ENCODE measurements at regions not wholly inside any gene's neighbourhood (a gene's known extent, or its start where the extent isn't known, plus 50 kb on each side); places are given as distances from the start of the nearest gene placed in this dataset.

DNA sequence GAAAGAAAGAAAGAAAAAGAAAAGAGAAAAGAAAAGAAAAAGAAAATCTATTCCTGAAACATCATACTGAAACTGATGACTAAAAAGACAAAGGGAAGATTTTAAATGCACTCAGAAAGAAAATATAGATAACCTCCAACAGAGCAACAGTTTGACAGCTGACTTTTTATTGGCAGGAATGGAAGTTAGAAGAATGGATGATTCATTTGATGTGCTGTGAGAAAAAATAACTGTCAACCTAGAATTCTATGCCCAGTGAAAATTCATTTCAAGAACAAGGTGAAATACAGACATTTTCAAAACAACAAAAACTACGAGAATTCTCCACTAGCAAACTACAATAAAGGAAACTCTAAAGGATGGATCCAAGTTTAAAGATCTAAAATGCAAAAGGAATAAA is 50.5 kb upstream of the HSPA12A start:
- Mint-ChIP-seq H3K36me3 (ENCODE audit: unreplicated experiment) (peaks cover 4% of the 10 kb centered on the region), H3K27ac (ENCODE audit: unreplicated experiment) (no peak overlapping the region), H3K27me3 (ENCODE audit: unreplicated experiment) (peaks cover 3% of the 10 kb centered on the region), H3K4me3 (ENCODE audit: unreplicated experiment) (no peak overlapping the region), H3K9me3 (ENCODE audit: unreplicated experiment) (no peaks in the 10 kb centered on the region), H3K4me1 (ENCODE audit: low read depth, unreplicated experiment) (peaks cover 6% of the 10 kb centered on the region)
- TF ChIP-seq, protein P1, sequence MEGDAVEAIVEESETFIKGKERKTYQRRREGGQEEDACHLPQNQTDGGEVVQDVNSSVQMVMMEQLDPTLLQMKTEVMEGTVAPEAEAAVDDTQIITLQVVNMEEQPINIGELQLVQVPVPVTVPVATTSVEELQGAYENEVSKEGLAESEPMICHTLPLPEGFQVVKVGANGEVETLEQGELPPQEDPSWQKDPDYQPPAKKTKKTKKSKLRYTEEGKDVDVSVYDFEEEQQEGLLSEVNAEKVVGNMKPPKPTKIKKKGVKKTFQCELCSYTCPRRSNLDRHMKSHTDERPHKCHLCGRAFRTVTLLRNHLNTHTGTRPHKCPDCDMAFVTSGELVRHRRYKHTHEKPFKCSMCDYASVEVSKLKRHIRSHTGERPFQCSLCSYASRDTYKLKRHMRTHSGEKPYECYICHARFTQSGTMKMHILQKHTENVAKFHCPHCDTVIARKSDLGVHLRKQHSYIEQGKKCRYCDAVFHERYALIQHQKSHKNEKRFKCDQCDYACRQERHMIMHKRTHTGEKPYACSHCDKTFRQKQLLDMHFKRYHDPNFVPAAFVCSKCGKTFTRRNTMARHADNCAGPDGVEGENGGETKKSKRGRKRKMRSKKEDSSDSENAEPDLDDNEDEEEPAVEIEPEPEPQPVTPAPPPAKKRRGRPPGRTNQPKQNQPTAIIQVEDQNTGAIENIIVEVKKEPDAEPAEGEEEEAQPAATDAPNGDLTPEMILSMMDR (IDR thresholded peaks at IDR 0.05; ENCODE audit: partially characterized antibody, unreplicated experiment): no peak
- DNase-seq: no peak

- no peak for DNase-seq
- Mint-ChIP-seq H3K36me3 (ENCODE audit: unreplicated experiment) (no peaks in the 10 kb centered on the region), H3K4me1 (ENCODE audit: low read depth, unreplicated experiment) (peaks cover 4% of the 10 kb centered on the region), H3K27ac (ENCODE audit: unreplicated experiment) (no peak overlapping the region), H3K9me3 (ENCODE audit: unreplicated experiment) (peaks cover 3% of the 10 kb centered on the region), H3K27me3 (ENCODE audit: unreplicated experiment) (peaks cover 5% of the 10 kb centered on the region), H3K4me3 (ENCODE audit: unreplicated experiment) (no peak overlapping the region)
- TF ChIP-seq, protein P1 (IDR thresholded peaks at IDR 0.05; ENCODE audit: partially characterized antibody, unreplicated experiment): no peak
Measured at GRCh38 chr10:116796469-116796868, 52.8 kb upstream of the ENO4 start.

DNA sequence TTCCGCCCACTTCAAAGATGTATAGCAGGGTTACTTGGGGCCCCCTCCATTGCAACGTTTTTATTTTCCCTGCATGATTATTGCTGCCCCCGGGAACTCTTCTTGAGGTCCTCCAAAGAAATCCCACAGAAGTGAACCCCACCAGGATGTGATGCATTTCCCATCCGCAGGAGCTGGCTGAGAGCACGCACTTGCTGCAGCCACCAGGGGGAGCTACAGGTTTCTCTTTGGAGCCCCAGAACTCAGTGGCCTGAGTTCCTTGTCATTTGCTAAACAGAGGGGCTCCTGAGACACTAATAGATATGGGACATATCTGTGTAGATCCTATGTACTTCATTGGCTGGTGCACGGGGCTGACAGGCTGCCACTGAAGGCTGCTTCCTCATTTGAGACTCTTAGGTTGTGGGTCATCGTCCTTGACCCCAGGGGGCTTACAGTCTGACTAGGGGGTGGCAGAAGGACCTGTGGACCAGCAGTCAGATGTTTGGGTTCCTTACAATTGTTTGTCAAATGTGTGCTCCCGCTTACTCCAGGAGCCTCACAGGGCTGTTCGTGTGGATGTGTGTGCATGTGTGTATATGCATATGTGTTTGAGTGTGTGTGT is 52.3 kb upstream of the ENO4 start:
- H3K4me1 Mint-ChIP-seq (ENCODE audit: low read depth, unreplicated experiment): peaks cover 8% of the 10 kb centered on the region
- no peak overlapping the region for H3K27ac Mint-ChIP-seq (ENCODE audit: unreplicated experiment)
- peaks cover 5% of the 10 kb centered on the region for H3K27me3 Mint-ChIP-seq (ENCODE audit: unreplicated experiment)
- TF ChIP-seq, protein P1 (IDR thresholded peaks at IDR 0.05; ENCODE audit: partially characterized antibody, unreplicated experiment): peak; percentile 94
- DNase-seq: peak; percentile 91
- H3K4me3 Mint-ChIP-seq (ENCODE audit: unreplicated experiment): no peak overlapping the region
- H3K9me3 Mint-ChIP-seq (ENCODE audit: unreplicated experiment): peaks cover 5% of the 10 kb centered on the region
- H3K36me3 Mint-ChIP-seq (ENCODE audit: unreplicated experiment): no peaks in the 10 kb centered on the region

DNA sequence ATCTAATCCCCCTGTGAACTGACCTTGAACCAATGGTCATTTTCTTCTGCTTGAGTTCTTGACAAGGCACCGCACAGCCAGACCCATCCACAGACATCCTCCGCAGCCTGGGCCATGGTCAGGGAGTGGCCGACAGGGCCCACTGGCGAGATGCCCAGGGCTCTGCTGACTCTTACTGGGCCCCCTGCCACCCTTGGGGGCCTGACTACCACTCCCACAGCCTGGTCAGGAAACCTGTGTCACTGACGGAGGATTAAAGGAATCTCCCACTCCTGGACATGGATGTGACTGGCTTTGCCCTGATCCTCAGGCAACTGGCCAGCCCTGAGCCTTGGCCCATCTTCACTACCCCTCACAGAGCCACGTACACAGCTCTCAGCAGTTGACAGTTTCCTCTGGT is 50.4 kb upstream of the ENO4 start:
- Mint-ChIP-seq H3K9me3 (ENCODE audit: unreplicated experiment) (peaks cover 9% of the 10 kb centered on the region), H3K27ac (ENCODE audit: unreplicated experiment) (no peak overlapping the region), H3K36me3 (ENCODE audit: unreplicated experiment) (no peaks in the 10 kb centered on the region), H3K4me1 (ENCODE audit: low read depth, unreplicated experiment) (peaks cover 17% of the 10 kb centered on the region), H3K27me3 (ENCODE audit: unreplicated experiment) (peaks cover 2% of the 10 kb centered on the region), H3K4me3 (ENCODE audit: unreplicated experiment) (no peak overlapping the region)
- TF ChIP-seq, protein P1 (IDR thresholded peaks at IDR 0.05; ENCODE audit: partially characterized antibody, unreplicated experiment): no peak
- no peak for DNase-seq

Data from glutamatergic neuron (in vitro differentiated cells).